HEK293 (cell line): ENCODE measurements at regions not wholly inside any gene's neighbourhood (a gene's known extent, or its start where the extent isn't known, plus 50 kb on each side); places are given as distances from the start of the nearest gene placed in this dataset.

Experiments used
- AEBP2 ChIP-seq: fragments of 450-650 bp; formaldehyde crosslinking; IDR thresholded peaks from 2 replicates; pipeline ENCODE4 v1.5.1; 2016; ENCODE audit warnings: missing biosample characterization, missing genetic modification characterization, borderline replicate concordance
- ATF2 ChIP-seq: fragments of 450-650 bp; formaldehyde crosslinking; IDR thresholded peaks from 2 replicates; pipeline ENCODE4 v1.5.1; 2016; ENCODE audit warnings: missing biosample characterization, missing genetic modification characterization, low read depth
- FEZF1 ChIP-seq: fragments of 450-650 bp; formaldehyde crosslinking; IDR thresholded peaks from 2 replicates; pipeline ENCODE4 v1.5.1; 2016; ENCODE audit warnings: missing biosample characterization, missing genetic modification characterization
- KLF10 ChIP-seq: fragments of 450-650 bp; IDR thresholded peaks from 2 replicates; pipeline ENCODE4 v1.5.1; 2018; ENCODE audit warnings: missing biosample characterization, mild to moderate bottlenecking, missing genetic modification characterization
- KLF7 ChIP-seq: fragments of 450-650 bp; formaldehyde crosslinking; IDR thresholded peaks from 2 replicates; pipeline ENCODE4 v1.5.1; 2016; ENCODE audit warnings: missing biosample characterization, missing genetic modification characterization, borderline replicate concordance
- KLF8 ChIP-seq: fragments of 450-650 bp; formaldehyde crosslinking; IDR thresholded peaks from 2 replicates; pipeline ENCODE4 v1.5.1; 2016; ENCODE audit warnings: missing biosample characterization, missing genetic modification characterization
- MZF1 ChIP-seq: fragments of 450-650 bp; formaldehyde crosslinking; IDR thresholded peaks from 2 replicates; pipeline ENCODE4 v1.5.1; 2017; ENCODE audit warnings: missing biosample characterization, missing genetic modification characterization, borderline replicate concordance
- SP2 ChIP-seq: fragments of 450-650 bp; formaldehyde crosslinking; IDR thresholded peaks from 2 replicates; pipeline ENCODE4 v1.5.1; 2016; ENCODE audit warnings: missing biosample characterization, missing genetic modification characterization
- TRIM28 ChIP-seq: IDR thresholded peaks from 2 replicates; pipeline ENCODE4 v1.6.1; 2011; ENCODE audit warnings: low read length, control low read depth, borderline replicate concordance
- ZBTB17 ChIP-seq: fragments of 450-650 bp; formaldehyde crosslinking; IDR thresholded peaks from 2 replicates; pipeline ENCODE4 v1.5.1; 2016; ENCODE audit warnings: missing biosample characterization, missing genetic modification characterization
- ZBTB20 ChIP-seq: fragments of 450-650 bp; formaldehyde crosslinking; IDR thresholded peaks from 2 replicates; pipeline ENCODE4 v1.5.1; 2016; ENCODE audit warnings: missing biosample characterization, missing genetic modification characterization
- ZBTB26 ChIP-seq: fragments of 450-650 bp; formaldehyde crosslinking; optimal IDR thresholded peaks from 2 replicates; pipeline ENCODE3; 2016; ENCODE audit warnings: missing biosample characterization, mild to moderate bottlenecking, missing genetic modification characterization
- ZNF157 ChIP-seq: fragments of 450-650 bp; formaldehyde crosslinking; IDR thresholded peaks from 2 replicates; pipeline ENCODE4 v1.5.1; 2016; ENCODE audit warnings: missing biosample characterization, missing genetic modification characterization
- ZNF221 ChIP-seq: fragments of 450-650 bp; formaldehyde crosslinking; IDR thresholded peaks from 2 replicates; pipeline ENCODE4 v1.5.1; 2017; ENCODE audit warnings: missing biosample characterization, missing genetic modification characterization, borderline replicate concordance
- ZNF239 ChIP-seq: fragments of 450-650 bp; formaldehyde crosslinking; IDR thresholded peaks from 2 replicates; pipeline ENCODE4 v1.5.1; 2016; ENCODE audit warnings: missing biosample characterization, missing genetic modification characterization
- ZNF302 ChIP-seq: fragments of 450-650 bp; formaldehyde crosslinking; IDR thresholded peaks from 2 replicates; pipeline ENCODE4 v1.5.1; 2016; ENCODE audit warnings: missing biosample characterization, missing genetic modification characterization, low read depth
- ZNF324 ChIP-seq: fragments of 450-650 bp; formaldehyde crosslinking; IDR thresholded peaks from 2 replicates; pipeline ENCODE4 v1.5.1; 2016; ENCODE audit warnings: missing biosample characterization, missing genetic modification characterization
- ZNF341 ChIP-seq: fragments of 450-650 bp; formaldehyde crosslinking; IDR thresholded peaks from 2 replicates; pipeline ENCODE4; 2016; ENCODE audit warnings: low read depth, missing biosample characterization, missing genetic modification characterization
- ZNF354C ChIP-seq: fragments of 450-650 bp; formaldehyde crosslinking; IDR thresholded peaks from 2 replicates; pipeline ENCODE4 v1.5.1; 2016; ENCODE audit warnings: missing biosample characterization, missing genetic modification characterization, low read depth, borderline replicate concordance
- ZNF362 ChIP-seq: fragments of 450-650 bp; formaldehyde crosslinking; IDR thresholded peaks from 2 replicates; pipeline ENCODE4 v1.5.1; 2016; ENCODE audit warnings: missing biosample characterization, missing genetic modification characterization
- ZNF366 ChIP-seq: fragments of 450-650 bp; formaldehyde crosslinking; conservative IDR thresholded peaks from 2 replicates; pipeline ENCODE4 v1.5.1; 2016; ENCODE audit warnings: missing biosample characterization, missing genetic modification characterization
- ZNF37A ChIP-seq: fragments of 450-650 bp; IDR thresholded peaks from 2 replicates; pipeline ENCODE4 v1.5.1; 2018; ENCODE audit warnings: missing biosample characterization, missing genetic modification characterization
- ZNF501 ChIP-seq: fragments of 450-650 bp; formaldehyde crosslinking; IDR thresholded peaks from 2 replicates; pipeline ENCODE4 v1.5.1; 2016; ENCODE audit warnings: missing biosample characterization, missing genetic modification characterization
- ZNF513 ChIP-seq: fragments of 450-650 bp; IDR thresholded peaks from 2 replicates; pipeline ENCODE4 v1.5.1; 2018; ENCODE audit warnings: missing biosample characterization, missing genetic modification characterization
- ZNF521 ChIP-seq: fragments of 450-650 bp; formaldehyde crosslinking; IDR thresholded peaks from 2 replicates; pipeline ENCODE4 v1.5.1; 2017; ENCODE audit warnings: missing biosample characterization, mild to moderate bottlenecking, missing genetic modification characterization
- ZNF580 ChIP-seq: fragments of 450-650 bp; formaldehyde crosslinking; IDR thresholded peaks from 2 replicates; pipeline ENCODE4 v1.5.1; 2016; ENCODE audit warnings: missing biosample characterization, missing genetic modification characterization
- ZNF596 ChIP-seq: fragments of 450-650 bp; IDR thresholded peaks from 2 replicates; pipeline ENCODE4 v1.5.0; 2018; ENCODE audit warnings: missing biosample characterization, mild to moderate bottlenecking, missing genetic modification characterization, moderate library complexity
- ZNF600 ChIP-seq: fragments of 450-650 bp; formaldehyde crosslinking; IDR thresholded peaks from 2 replicates; pipeline ENCODE4 v1.5.1; 2016; ENCODE audit warnings: missing biosample characterization, missing genetic modification characterization
- ZNF629 ChIP-seq: fragments of 450-650 bp; formaldehyde crosslinking; IDR thresholded peaks from 2 replicates; pipeline ENCODE4 v1.5.1; 2017; ENCODE audit warnings: missing biosample characterization, missing genetic modification characterization
- ZNF639 ChIP-seq: fragments of 450-650 bp; formaldehyde crosslinking; IDR thresholded peaks from 2 replicates; pipeline ENCODE4 v1.5.1; 2016; ENCODE audit warnings: missing biosample characterization, missing genetic modification characterization
- ZNF658 ChIP-seq: fragments of 450-650 bp; formaldehyde crosslinking; IDR thresholded peaks from 2 replicates; pipeline ENCODE4; 2016; ENCODE audit warnings: missing biosample characterization, missing genetic modification characterization
- ZNF701 ChIP-seq: fragments of 450-650 bp; formaldehyde crosslinking; IDR thresholded peaks from 2 replicates; pipeline ENCODE4 v1.5.1; 2016; ENCODE audit warnings: missing biosample characterization, missing genetic modification characterization
- ZNF747 ChIP-seq: fragments of 450-650 bp; formaldehyde crosslinking; IDR thresholded peaks from 2 replicates; pipeline ENCODE4 v1.5.1; 2016; ENCODE audit warnings: missing biosample characterization, missing genetic modification characterization
- ZNF792 ChIP-seq: fragments of 450-650 bp; formaldehyde crosslinking; IDR thresholded peaks from 2 replicates; pipeline ENCODE4 v1.5.1; 2016; ENCODE audit warnings: missing biosample characterization, missing genetic modification characterization
- ZSCAN23 ChIP-seq: fragments of 450-650 bp; formaldehyde crosslinking; IDR thresholded peaks from 2 replicates; pipeline ENCODE4 v1.5.1; 2016; ENCODE audit warnings: missing biosample characterization, missing genetic modification characterization

- peak; percentile 19; the same call in 1 of the 2 replicates for TF ChIP-seq ATF2
- no peak for TF ChIP-seq ZSCAN23 (tag by site-specific recombination)
- TF ChIP-seq ZBTB17: peak; percentile 66
- TF ChIP-seq KLF10 (tag by site-specific recombination): no peak
- no peak for TF ChIP-seq ZNF324 (tag by site-specific recombination)
- no peak for TF ChIP-seq ZNF302 (tag by site-specific recombination)
- no peak for TF ChIP-seq ZBTB26 (tag by site-specific recombination)
- no peak for TF ChIP-seq ZNF701 (tag by site-specific recombination)
- no peak for TF ChIP-seq ZNF521 (tag by site-specific recombination)
- no peak for TF ChIP-seq ZNF639 (tag by site-specific recombination)
- no peak for TF ChIP-seq ZNF596 (tag by site-specific recombination)
- no peak for TF ChIP-seq KLF7 (tag by site-specific recombination)
- TF ChIP-seq ZNF37A (tag by site-specific recombination): no peak
- 0 out of 2 replicates have a peak, but pooled peaks have one; percentile 42 for TF ChIP-seq ZNF600 (tag by site-specific recombination)
- no peak for TF ChIP-seq ZNF221 (tag by site-specific recombination)
- TF ChIP-seq SP2 (tag by site-specific recombination): peak; percentile 50
- peak; percentile 52; the same call in 1 of the 2 replicates for TF ChIP-seq ZNF629
- no peak for TF ChIP-seq ZNF792
- TF ChIP-seq ZNF658 (tag by site-specific recombination): no peak
- TF ChIP-seq ZNF580 (tag by site-specific recombination): peak; percentile 95
- no peak for TF ChIP-seq ZNF501 (tag by site-specific recombination)
- no peak for TF ChIP-seq ZNF354C (tag by site-specific recombination)
- no peak for TF ChIP-seq ZNF157
- no peak for TF ChIP-seq KLF8 (tag by site-specific recombination)
- no peak for TF ChIP-seq AEBP2 (tag by site-specific recombination)
- no peak for TF ChIP-seq TRIM28
- no peak for TF ChIP-seq ZNF341 (tag by site-specific recombination)
- peak; percentile 96 for TF ChIP-seq FEZF1 (tag by site-specific recombination)
- TF ChIP-seq MZF1: peak; percentile 96
- no peak for TF ChIP-seq ZNF747 (tag by site-specific recombination)
- no peak for TF ChIP-seq ZNF239 (tag by site-specific recombination)
- no peak for TF ChIP-seq ZNF513 (tag by site-specific recombination)
- TF ChIP-seq ZNF362 (tag by site-specific recombination): no peak
- TF ChIP-seq ZBTB20 (tag by site-specific recombination): peak; percentile 22; the same call in 1 of the 2 replicates
- TF ChIP-seq ZNF366 (tag by site-specific recombination): peak; percentile 42; the same call in 1 of the 2 replicates
These were observed 223.4 kb downstream of the SEC23IP start (continued) for GRCh38 chr10:120115959-120116358.
